Muscle of leg (tissue), 3 donors: ENCODE measurements at regions not wholly inside any gene's neighbourhood (a gene's known extent, or its start where the extent isn't known, plus 50 kb on each side); places are given as distances from the start of the nearest gene placed in this dataset.
"Not testable (repeated sequence)": the region's sequence is repeated elsewhere in the genome, so short reads cannot be mapped to it uniquely, and the experiment has no call there.

Experiments used
- DNase-seq: peaks from one replicate; pipeline ENCODE4 v3.0.0; 2013
- H3K27ac ChIP-seq: one replicate; pipeline ENCODE4 v1.5.1; 2013; ENCODE audit warnings: mild to moderate bottlenecking, low read length, control low read depth
- H3K27me3 ChIP-seq: one replicate; pipeline ENCODE4 v1.6.1; 2013; ENCODE audit warnings: low read length; ENCODE audit not compliant: control insufficient read depth, insufficient read depth
- H3K36me3 ChIP-seq: one replicate; pipeline ENCODE4 v1.6.1; 2013; ENCODE audit warnings: low read length; ENCODE audit not compliant: control insufficient read depth, insufficient read depth
- H3K4me1 ChIP-seq: one replicate; pipeline ENCODE4 v1.6.1; 2013; ENCODE audit warnings: low read length; ENCODE audit not compliant: control insufficient read depth, insufficient read depth
- H3K4me3 ChIP-seq: one replicate; pipeline ENCODE4 v1.5.1; 2013; ENCODE audit warnings: low read length, control low read depth
- H3K9me3 ChIP-seq: replicated peaks from 2 replicates; pipeline ENCODE4 v1.6.1; 2013; ENCODE audit warnings: low read depth, low read length; ENCODE audit not compliant: control insufficient read depth
- WGBS: methylation state at CpG from one replicate; pipeline ENCODE4 v1.1.5; 2013; ENCODE audit warnings: missing lambda C conversion rate; ENCODE audit not compliant: insufficient coverage; 5-methylcytosine and 5-hydroxymethylcytosine counted together

- H3K4me3 ChIP-seq, result no peak overlapping the region
- no peak overlapping the region for H3K27ac ChIP-seq
- peaks cover 6% of the 10 kb centered on the region for H3K4me1 ChIP-seq
- H3K27me3 ChIP-seq, result no peaks in the 10 kb centered on the region
- no CpG with 5 or more reads among the region's 4 CpGs for WGBS
- no peaks in the 10 kb centered on the region for H3K36me3 ChIP-seq
- H3K9me3 ChIP-seq, result no peaks in the 10 kb centered on the region
- DNase-seq, result peak; percentile 79
Observed at GRCh38 chr5:82560561-82560960, 282.4 kb upstream of the RPS23 start.

- peaks cover 2% of the 10 kb centered on the region for H3K4me1 ChIP-seq
- H3K9me3 ChIP-seq, result no peaks in the 10 kb centered on the region
- no peak overlapping the region for H3K4me3 ChIP-seq
- no peaks in the 10 kb centered on the region for H3K27me3 ChIP-seq
- no CpG with 5 or more reads among the region's 4 CpGs for WGBS
- H3K27ac ChIP-seq, result no peak overlapping the region
- no peaks in the 10 kb centered on the region for H3K36me3 ChIP-seq
- peak; percentile 25 for DNase-seq
Observed at GRCh38 chr5:82551840-82552385, 273.8 kb upstream of the RPS23 start.

GRCh38 chr5:82551192-82551591 is 273.0 kb upstream of the RPS23 start:
- H3K4me3 ChIP-seq, result no peak overlapping the region
- H3K4me1 ChIP-seq, result peaks cover 2% of the 10 kb centered on the region
- no peaks in the 10 kb centered on the region for H3K9me3 ChIP-seq
- peak; percentile 74 for DNase-seq
- no peaks in the 10 kb centered on the region for H3K36me3 ChIP-seq
- H3K27me3 ChIP-seq, result no peaks in the 10 kb centered on the region
- H3K27ac ChIP-seq, result no peak overlapping the region

DNA sequence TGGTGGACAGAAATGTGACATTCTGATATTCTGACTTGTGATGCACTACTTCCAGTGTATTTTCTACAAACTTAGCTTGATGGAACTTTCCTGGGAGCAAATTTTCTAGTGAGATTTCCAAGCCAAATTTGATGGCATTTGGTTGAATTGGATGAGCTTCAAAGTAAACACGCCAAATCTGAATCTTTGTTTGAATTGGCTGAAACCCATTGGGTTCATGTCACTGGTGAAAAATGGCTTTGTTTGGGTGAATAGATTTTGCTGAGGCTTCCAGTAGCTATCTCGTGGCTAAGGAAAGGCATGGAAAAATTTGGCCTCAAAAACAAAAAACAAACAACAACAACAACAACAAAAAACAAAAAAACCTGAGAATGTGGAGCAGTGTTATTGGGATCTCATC is 271.1 kb upstream of the RPS23 start:
- no peaks in the 10 kb centered on the region for H3K36me3 ChIP-seq
- H3K4me3 ChIP-seq, result no peak overlapping the region
- H3K27ac ChIP-seq, result no peak overlapping the region
- 80% methylated on average over 1 of the region's 2 CpGs for WGBS
- DNase-seq, result no peak
- peaks cover 2% of the 10 kb centered on the region for H3K4me1 ChIP-seq
- H3K27me3 ChIP-seq, result peaks cover 2% of the 10 kb centered on the region
- peaks cover under 1% of the 10 kb centered on the region for H3K9me3 ChIP-seq

DNA sequence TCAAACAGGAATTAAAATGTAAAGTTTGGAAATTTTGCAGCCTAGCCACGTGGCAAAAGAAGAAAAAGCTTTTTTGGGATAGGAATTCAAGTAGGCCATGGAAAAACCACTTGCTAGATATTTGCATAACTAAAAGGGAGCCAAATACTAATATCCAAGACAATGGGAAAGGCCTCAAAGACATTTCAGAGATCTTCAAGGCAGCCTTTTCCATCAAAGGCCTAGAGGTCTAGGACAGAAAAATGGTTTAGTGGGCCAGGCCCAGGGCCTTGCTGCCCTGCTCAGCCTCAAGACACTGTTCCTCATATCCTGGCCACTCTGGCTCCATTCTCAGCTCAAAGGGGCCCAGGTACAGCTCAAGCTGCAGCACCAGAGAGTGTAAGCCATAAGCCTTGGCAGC is 265.9 kb upstream of the RPS23 start:
- Histone ChIP-seq H3K4me1 (no peaks in the 10 kb centered on the region), H3K36me3 (no peaks in the 10 kb centered on the region), H3K9me3 (peaks cover 8% of the 10 kb centered on the region), H3K4me3 (no peak overlapping the region), H3K27me3 (peaks cover 3% of the 10 kb centered on the region), H3K27ac (no peak overlapping the region)
- DNase-seq, result no peak
- 80% methylated on average over 1 of the region's 1 CpG for WGBS

GRCh38 chr5:82540301-82540700 is 262.1 kb upstream of the RPS23 start:
- no peak for DNase-seq
- no CpG with 5 or more reads among the region's 3 CpGs for WGBS
- Histone ChIP-seq H3K9me3 (peaks cover 8% of the 10 kb centered on the region), H3K36me3 (no peaks in the 10 kb centered on the region), H3K4me3 (no peak overlapping the region), H3K27ac (no peak overlapping the region), H3K27me3 (peaks cover 3% of the 10 kb centered on the region), H3K4me1 (no peaks in the 10 kb centered on the region)

DNA sequence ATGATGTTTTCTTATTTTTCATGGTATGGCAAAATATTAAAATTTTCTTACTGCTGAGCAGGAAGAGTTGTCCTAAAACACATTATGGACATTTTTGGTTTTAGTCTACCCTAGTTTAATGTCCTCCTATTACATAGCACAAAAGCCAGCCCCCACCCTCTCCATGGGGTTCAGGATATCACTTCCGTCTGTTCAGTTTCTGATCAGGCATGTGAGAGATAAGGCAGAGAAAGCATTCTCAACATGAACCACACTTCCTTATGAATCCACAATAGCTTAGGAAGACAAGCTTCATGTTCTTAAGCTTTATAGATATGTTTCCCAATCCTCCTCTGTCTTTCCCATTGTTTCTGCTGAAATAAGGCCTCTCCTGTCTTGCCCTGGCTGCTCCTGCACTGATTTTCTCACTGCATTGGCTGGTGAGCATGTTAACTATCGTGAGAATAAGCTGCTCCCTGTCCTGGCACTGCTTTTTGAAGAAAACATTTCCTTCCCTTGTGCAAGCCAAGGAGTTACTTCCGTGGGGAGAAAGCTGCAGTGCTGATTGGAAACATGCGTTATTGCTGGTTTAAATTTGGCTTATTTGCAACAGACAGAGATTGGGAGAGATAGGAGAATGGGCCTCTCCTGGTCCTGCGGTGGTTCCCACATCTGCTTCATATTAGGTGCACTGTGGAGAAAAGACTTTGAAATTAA is 260.3 kb upstream of the RPS23 start:
- Histone ChIP-seq H3K4me1 (no peaks in the 10 kb centered on the region), H3K27me3 (no peaks in the 10 kb centered on the region), H3K9me3 (peaks cover 1% of the 10 kb centered on the region), H3K4me3 (no peak overlapping the region), H3K27ac (peak overlapping the region; percentile 58), H3K36me3 (no peaks in the 10 kb centered on the region)
- DNase-seq, result peak; percentile 80
- 21% methylated on average over 3 of the region's 5 CpGs for WGBS

DNA sequence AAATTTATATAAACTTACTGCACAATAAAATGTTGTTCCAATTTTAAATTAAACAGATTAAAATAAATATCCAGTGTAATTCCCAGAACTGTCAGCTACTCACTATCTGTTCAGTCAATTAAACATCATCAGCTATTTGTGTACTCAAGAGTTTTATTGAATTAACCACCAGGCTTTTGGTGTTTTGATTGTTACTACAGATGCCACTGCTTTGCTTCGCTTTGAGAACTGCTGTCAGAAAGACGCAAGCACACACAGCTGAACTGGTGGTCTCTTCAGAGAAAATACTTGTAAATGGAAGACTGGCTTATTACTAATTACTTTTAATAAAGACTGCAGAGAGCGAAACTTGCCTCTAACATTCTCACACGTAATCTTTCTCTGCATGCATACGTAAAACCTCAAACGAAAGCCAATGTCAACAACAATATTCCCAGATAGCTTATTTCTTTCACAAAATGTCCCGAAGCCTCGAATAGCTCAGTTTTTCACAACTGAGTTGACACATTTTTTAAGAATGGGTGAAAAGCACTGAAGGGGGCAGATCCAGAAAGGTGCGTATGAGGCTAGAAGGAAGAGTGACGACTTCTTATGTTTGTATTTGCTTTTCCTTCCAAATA is 259.6 kb upstream of the RPS23 start:
- DNase-seq, result no peak
- no CpG with 5 or more reads among the region's 10 CpGs for WGBS
- H3K36me3 ChIP-seq, result no peaks in the 10 kb centered on the region
- H3K9me3 ChIP-seq, result no peaks in the 10 kb centered on the region
- H3K27ac ChIP-seq, result no peak overlapping the region
- H3K4me3 ChIP-seq, result no peak overlapping the region
- H3K4me1 ChIP-seq, result no peaks in the 10 kb centered on the region
- no peaks in the 10 kb centered on the region for H3K27me3 ChIP-seq

- no peaks in the 10 kb centered on the region for H3K9me3 ChIP-seq
- peak; percentile 79 for DNase-seq
- 20% methylated on average over 1 of the region's 1 CpG for WGBS
- no peak overlapping the region for H3K27ac ChIP-seq
- H3K4me1 ChIP-seq, result no peaks in the 10 kb centered on the region
- H3K27me3 ChIP-seq, result no peaks in the 10 kb centered on the region
- H3K4me3 ChIP-seq, result no peak overlapping the region
- no peaks in the 10 kb centered on the region for H3K36me3 ChIP-seq
Observed at GRCh38 chr5:82534986-82535385, 256.8 kb upstream of the RPS23 start.

DNA sequence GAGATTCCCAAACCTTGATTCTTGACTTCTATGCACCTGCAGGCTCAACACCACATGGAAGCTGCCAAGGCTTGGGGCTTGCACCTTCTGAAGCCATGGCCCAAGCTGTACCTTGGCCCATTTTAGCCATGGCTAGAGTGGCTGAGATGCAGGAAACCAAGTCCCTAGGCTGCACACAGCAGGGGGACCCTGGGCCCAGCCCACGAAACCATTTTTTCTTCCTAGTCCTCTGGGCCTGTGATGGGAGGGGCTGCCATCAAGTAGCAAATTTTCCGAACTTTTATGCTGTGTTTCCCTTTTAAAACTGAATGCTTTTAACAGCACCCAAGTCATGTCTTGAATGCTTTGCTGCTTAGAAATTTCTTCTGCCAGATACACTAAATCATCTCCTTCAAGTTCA is 253.9 kb upstream of the RPS23 start:
- not testable (repeated sequence) for H3K4me3 ChIP-seq, DNase-seq, H3K27me3 ChIP-seq, H3K9me3 ChIP-seq, H3K27ac ChIP-seq, H3K4me1 ChIP-seq, H3K36me3 ChIP-seq
- WGBS, result 80% methylated on average over 1 of the region's 2 CpGs
